ENCODE measurements at regions not wholly inside any gene's neighbourhood (a gene's known extent, or its start where the extent isn't known, plus 50 kb on each side); places are given as distances from the start of the nearest gene placed in this dataset.

DNA sequence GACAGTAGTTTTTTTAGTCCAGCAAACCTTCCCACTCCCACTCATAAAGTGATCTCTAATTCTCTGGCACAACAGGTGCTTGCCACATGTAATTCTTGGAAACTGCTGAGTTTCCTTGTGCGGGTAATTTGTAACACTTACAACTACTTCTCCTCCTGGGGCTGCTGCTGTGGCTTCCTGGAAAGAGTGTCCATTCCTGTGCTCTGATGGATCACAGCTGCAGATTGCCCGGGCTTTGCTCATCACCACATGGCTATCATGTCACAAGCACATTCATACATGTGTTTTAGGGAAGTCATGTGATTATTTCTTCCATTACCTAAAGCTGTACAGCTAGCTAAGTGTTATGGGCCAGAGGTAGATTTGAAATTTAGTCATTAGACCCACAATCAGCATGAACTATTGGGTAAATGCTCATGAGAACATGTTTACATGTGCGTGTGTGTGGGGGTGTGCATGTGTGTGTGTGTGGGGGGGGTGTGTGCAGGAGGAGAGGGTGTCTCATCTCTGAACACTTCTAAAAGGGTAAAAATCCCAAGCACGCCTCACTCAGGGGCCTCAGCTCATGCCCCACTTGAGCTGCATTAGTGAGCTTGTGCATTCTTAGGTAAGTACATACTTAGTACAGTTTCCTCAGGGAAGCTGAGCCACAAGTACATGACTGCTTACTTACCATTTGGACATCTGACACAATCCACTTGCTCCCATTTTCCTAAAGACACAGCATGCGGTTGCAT lies 118.1 kb upstream of the CCDC112 start:
- no peaks in the 10 kb centered on the region for H3K9me3 ChIP-seq (ENCODE audit: control insufficient read depth in 1 of 2, low read length in 2 of 2)
- no peaks in the 10 kb centered on the region for H3K36me3 ChIP-seq (ENCODE audit: control insufficient read depth in 1 of 2, insufficient read depth in 2 of 2, low read length in 2 of 2)
- H3K4me3 ChIP-seq (ENCODE audit: low read depth in 1 of 2, low read length in 2 of 2) = peak overlapping the region in 1 of 2 donors; percentile 50
- peak overlapping the region; percentile 61 for H3K27ac ChIP-seq (ENCODE audit: low read depth, low read length)
- H3K9ac ChIP-seq (ENCODE audit: low read depth in 1 of 2, low read length in 2 of 2) = peak overlapping the region; percentile 20 to 30
- H3K27me3 ChIP-seq (ENCODE audit: control insufficient read depth in 1 of 2, insufficient read depth in 2 of 2, low read length in 2 of 2) = no peaks in the 10 kb centered on the region
- H3K4me1 ChIP-seq (ENCODE audit: control insufficient read depth in 1 of 2, insufficient read depth in 2 of 2, low read length in 2 of 2) = peaks cover 25 to 56% of the 10 kb centered on the region in 2 donors

DNA sequence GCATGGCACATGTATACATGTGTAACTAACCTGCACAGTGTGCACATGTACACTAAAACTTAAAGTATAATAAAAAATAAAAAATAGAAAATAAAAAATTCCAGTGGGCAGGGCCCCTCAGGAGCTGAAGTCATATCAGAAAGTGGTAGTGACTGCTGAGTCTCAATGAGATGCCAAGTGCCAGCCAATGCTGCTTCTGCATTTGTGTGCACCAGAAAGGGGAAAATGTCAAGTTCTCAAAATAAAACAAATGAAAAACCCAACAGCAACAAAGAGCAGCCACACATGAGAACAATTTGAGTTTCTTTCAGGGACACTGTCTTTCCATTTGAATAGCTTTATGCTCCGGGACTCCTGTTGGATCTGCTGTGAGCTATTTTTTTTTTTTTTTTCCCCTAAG lies 117.2 kb upstream of the CCDC112 start:
- Histone ChIP-seq H3K27me3 (ENCODE audit: control insufficient read depth in 1 of 2, insufficient read depth in 2 of 2, low read length in 2 of 2) (no peaks in the 10 kb centered on the region), H3K4me3 (ENCODE audit: low read depth in 1 of 2, low read length in 2 of 2) (no peak overlapping the region), H3K9ac (ENCODE audit: low read depth in 1 of 2, low read length in 2 of 2) (peak overlapping the region in 1 of 2 donors; percentile 20), H3K9me3 (ENCODE audit: control insufficient read depth in 1 of 2, low read length in 2 of 2) (no peaks in the 10 kb centered on the region), H3K4me1 (ENCODE audit: control insufficient read depth in 1 of 2, insufficient read depth in 2 of 2, low read length in 2 of 2) (peaks cover 25 to 47% of the 10 kb centered on the region in 2 donors), H3K36me3 (ENCODE audit: control insufficient read depth in 1 of 2, insufficient read depth in 2 of 2, low read length in 2 of 2) (no peaks in the 10 kb centered on the region), H3K27ac (ENCODE audit: low read depth, low read length) (no peak overlapping the region)

DNA sequence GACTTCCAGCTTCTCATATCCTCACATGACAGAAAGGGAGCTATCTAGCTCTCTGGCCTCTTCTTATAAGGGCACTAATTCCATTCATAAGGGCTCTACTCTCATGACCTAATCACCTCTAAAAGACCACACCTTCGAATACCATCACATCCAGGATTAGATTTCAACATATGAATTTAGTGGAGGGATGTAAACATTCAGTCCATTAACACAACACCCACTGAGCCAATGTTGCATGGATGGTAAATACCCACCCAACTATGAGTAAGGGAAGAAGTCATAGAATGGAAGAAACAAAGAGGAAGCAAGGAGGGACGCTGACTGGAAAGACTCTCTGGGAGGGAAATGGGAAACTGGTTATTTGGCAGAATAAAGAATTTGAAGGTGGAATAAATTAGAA lies 112.6 kb upstream of the CCDC112 start:
- Histone ChIP-seq H3K4me3 (ENCODE audit: low read depth in 1 of 2, low read length in 2 of 2) (no peak overlapping the region), H3K27me3 (ENCODE audit: control insufficient read depth in 1 of 2, insufficient read depth in 2 of 2, low read length in 2 of 2) (no peaks in the 10 kb centered on the region), H3K27ac (ENCODE audit: low read depth, low read length) (no peak overlapping the region), H3K4me1 (ENCODE audit: control insufficient read depth in 1 of 2, insufficient read depth in 2 of 2, low read length in 2 of 2) (peaks cover 4 to 5% of the 10 kb centered on the region in 2 donors), H3K9ac (ENCODE audit: low read depth in 1 of 2, low read length in 2 of 2) (no peak overlapping the region), H3K9me3 (ENCODE audit: control insufficient read depth in 1 of 2, low read length in 2 of 2) (no peaks in the 10 kb centered on the region), H3K36me3 (ENCODE audit: control insufficient read depth in 1 of 2, insufficient read depth in 2 of 2, low read length in 2 of 2) (no peaks in the 10 kb centered on the region)

DNA sequence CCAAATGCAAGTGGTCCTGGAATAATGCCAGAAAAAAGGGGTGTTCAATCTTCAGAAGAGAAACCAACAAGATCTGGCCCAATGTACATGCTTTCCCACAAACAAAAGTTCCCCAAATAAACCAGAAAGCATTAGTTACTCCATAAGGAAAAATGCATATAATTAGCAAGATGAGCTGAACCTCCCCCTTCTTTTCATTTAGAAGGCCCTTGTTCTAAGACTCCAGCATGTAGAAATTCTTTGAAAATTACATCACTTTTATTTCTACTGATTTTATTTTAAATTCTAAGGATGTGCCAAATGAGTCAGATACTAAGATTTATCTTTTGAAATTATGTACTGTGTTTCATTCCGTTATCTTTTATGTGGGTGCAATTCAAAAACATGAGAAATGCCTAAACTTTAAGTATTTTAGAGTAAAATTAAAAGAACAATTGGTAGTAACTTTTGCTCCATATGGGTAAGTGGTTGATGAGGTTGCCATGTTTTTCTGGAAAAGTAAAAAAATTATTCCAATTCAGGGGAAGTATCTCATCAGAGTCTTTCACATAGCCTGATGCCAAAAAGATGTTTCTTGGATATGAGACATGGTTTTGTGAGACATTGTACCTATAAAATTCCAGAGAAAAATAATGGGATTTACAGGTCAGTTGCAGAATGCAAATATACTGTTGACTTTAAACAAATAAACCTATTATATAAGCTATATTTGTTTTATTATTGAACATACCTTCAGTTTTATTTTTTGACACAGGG lies 106.5 kb upstream of the CCDC112 start:
- Histone ChIP-seq H3K27ac (ENCODE audit: low read depth, low read length) (no peak overlapping the region), H3K36me3 (ENCODE audit: control insufficient read depth in 1 of 2, insufficient read depth in 2 of 2, low read length in 2 of 2) (no peaks in the 10 kb centered on the region), H3K4me3 (ENCODE audit: low read depth in 1 of 2, low read length in 2 of 2) (no peak overlapping the region), H3K27me3 (ENCODE audit: control insufficient read depth in 1 of 2, insufficient read depth in 2 of 2, low read length in 2 of 2) (no peaks in the 10 kb centered on the region), H3K9ac (ENCODE audit: low read depth in 1 of 2, low read length in 2 of 2) (no peak overlapping the region), H3K4me1 (ENCODE audit: control insufficient read depth in 1 of 2, insufficient read depth in 2 of 2, low read length in 2 of 2) (no peaks in the 10 kb centered on the region), H3K9me3 (ENCODE audit: control insufficient read depth in 1 of 2, low read length in 2 of 2) (no peaks in the 10 kb centered on the region)

DNA sequence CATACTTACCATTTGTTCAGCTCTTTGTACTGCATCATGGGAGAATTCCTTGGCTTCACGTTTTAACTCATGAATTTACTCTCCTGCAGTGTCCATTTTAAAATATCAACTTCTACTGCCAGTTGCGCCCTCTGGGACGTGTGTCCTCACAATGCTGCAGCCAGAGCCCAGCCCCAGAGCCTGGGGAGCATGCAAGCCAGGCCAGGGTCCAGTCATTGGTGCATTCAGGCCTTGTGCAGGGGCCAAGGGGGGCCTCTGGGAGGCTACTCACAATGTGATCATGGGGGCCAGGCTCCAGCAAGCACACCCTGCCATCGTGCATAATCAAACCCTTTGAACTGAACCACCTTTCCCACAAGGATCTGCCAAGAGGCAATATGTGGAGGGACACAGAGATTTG lies 105.6 kb upstream of the CCDC112 start:
- no peaks in the 10 kb centered on the region for H3K27me3 ChIP-seq (ENCODE audit: control insufficient read depth in 1 of 2, insufficient read depth in 2 of 2, low read length in 2 of 2)
- H3K9ac ChIP-seq (ENCODE audit: low read depth in 1 of 2, low read length in 2 of 2) = no peak overlapping the region
- H3K4me3 ChIP-seq (ENCODE audit: low read depth in 1 of 2, low read length in 2 of 2) = no peak overlapping the region
- no peaks in the 10 kb centered on the region for H3K4me1 ChIP-seq (ENCODE audit: control insufficient read depth in 1 of 2, insufficient read depth in 2 of 2, low read length in 2 of 2)
- H3K9me3 ChIP-seq (ENCODE audit: control insufficient read depth in 1 of 2, low read length in 2 of 2) = no peaks in the 10 kb centered on the region
- H3K27ac ChIP-seq (ENCODE audit: low read depth, low read length) = no peak overlapping the region
- no peaks in the 10 kb centered on the region for H3K36me3 ChIP-seq (ENCODE audit: control insufficient read depth in 1 of 2, insufficient read depth in 2 of 2, low read length in 2 of 2)

DNA sequence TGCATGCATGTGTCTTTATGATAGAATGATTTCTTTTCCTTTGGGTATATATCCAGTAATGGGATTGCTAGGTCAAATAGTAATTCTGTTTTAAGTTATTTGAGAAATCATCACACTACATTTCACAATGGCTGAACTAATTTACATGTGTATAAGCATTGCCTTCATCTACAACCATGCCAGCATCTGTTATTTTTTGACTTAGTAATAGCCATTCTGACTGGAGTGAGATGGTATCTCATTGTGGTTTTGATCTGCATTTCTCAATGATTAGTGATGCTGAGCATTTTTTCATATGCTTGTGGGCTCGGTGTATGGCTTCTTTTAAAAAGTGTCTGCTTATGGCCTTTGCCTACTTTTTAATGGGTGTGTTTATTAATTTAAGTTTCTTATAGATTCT lies 102.3 kb upstream of the CCDC112 start:
- no peak overlapping the region for H3K9ac ChIP-seq (ENCODE audit: low read depth in 1 of 2, low read length in 2 of 2)
- H3K9me3 ChIP-seq (ENCODE audit: control insufficient read depth in 1 of 2, low read length in 2 of 2) = no peaks in the 10 kb centered on the region
- H3K36me3 ChIP-seq (ENCODE audit: control insufficient read depth in 1 of 2, insufficient read depth in 2 of 2, low read length in 2 of 2) = no peaks in the 10 kb centered on the region
- H3K4me3 ChIP-seq (ENCODE audit: low read depth in 1 of 2, low read length in 2 of 2) = no peak overlapping the region
- H3K4me1 ChIP-seq (ENCODE audit: control insufficient read depth in 1 of 2, insufficient read depth in 2 of 2, low read length in 2 of 2) = peaks cover 0 to 11% of the 10 kb centered on the region in 2 donors
- H3K27me3 ChIP-seq (ENCODE audit: control insufficient read depth in 1 of 2, insufficient read depth in 2 of 2, low read length in 2 of 2) = no peaks in the 10 kb centered on the region
- no peak overlapping the region for H3K27ac ChIP-seq (ENCODE audit: low read depth, low read length)

DNA sequence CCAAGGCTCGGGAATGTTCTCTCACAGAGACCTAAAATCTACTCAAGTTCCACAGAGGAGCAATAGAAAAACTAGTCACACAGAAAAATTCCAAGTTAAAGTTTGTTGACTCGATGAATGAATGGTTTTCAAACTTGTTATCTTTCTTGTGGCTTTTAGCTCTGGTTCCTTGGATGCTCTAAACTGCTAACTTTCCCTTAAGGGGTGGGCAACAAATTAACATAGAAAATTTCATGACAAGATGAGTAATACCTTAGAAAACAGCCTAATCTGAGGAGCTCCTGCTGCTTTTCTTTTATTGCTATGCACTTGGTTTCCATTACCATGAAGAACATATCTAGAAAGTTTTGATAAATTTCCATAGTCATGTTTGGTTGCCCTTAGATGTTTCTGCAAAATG lies 100.2 kb upstream of the CCDC112 start:
- Histone ChIP-seq H3K9me3 (ENCODE audit: control insufficient read depth in 1 of 2, low read length in 2 of 2) (no peaks in the 10 kb centered on the region), H3K36me3 (ENCODE audit: control insufficient read depth in 1 of 2, insufficient read depth in 2 of 2, low read length in 2 of 2) (no peaks in the 10 kb centered on the region), H3K4me1 (ENCODE audit: control insufficient read depth in 1 of 2, insufficient read depth in 2 of 2, low read length in 2 of 2) (peaks cover 0 to 11% of the 10 kb centered on the region in 2 donors), H3K27me3 (ENCODE audit: control insufficient read depth in 1 of 2, insufficient read depth in 2 of 2, low read length in 2 of 2) (no peaks in the 10 kb centered on the region), H3K27ac (ENCODE audit: low read depth, low read length) (no peak overlapping the region), H3K9ac (ENCODE audit: low read depth in 1 of 2, low read length in 2 of 2) (no peak overlapping the region), H3K4me3 (ENCODE audit: low read depth in 1 of 2, low read length in 2 of 2) (no peak overlapping the region)

DNA sequence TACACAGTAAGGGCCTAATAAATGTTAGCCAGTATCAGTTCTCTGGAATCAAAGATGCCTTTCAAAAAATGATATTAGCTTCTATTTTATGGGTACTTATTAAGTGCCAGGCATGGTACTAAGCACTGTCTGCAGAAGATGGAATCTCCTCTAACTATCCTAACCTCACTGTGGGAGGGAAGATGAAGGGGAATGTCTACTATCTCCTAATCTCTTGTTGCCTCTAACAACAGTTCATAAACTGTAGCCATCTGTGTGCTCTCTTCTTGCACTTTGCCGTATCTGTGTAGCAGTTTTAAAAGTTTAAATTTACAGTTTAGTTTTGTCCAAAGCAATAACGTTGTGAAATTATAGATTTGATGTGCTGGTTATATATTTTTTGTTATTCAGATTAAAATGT lies 99.6 kb upstream of the CCDC112 start:
- Histone ChIP-seq H3K36me3 (ENCODE audit: control insufficient read depth in 1 of 2, insufficient read depth in 2 of 2, low read length in 2 of 2) (no peaks in the 10 kb centered on the region), H3K9ac (ENCODE audit: low read depth in 1 of 2, low read length in 2 of 2) (no peak overlapping the region), H3K27me3 (ENCODE audit: control insufficient read depth in 1 of 2, insufficient read depth in 2 of 2, low read length in 2 of 2) (no peaks in the 10 kb centered on the region)

DNA sequence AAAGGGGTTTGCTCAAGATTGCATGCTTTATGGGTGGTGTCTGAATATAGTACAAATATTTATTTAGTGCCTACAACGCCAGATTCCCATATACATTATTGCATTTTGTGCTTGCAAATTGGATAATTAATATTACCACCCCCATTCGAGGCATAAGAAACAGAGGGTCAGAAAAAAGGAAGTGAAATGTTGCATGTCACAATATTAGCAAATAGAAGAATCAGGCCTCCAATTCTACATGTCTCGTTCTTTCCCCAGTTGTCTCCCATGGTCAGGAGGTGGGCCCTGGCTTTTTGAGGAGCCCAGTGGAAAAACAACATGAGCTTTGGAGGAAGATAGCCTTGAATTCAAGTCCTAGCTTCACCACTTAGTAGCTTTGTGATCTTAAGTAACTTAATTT lies 98.1 kb upstream of the CCDC112 start:
- Histone ChIP-seq H3K9ac (ENCODE audit: low read depth in 1 of 2, low read length in 2 of 2) (no peak overlapping the region), H3K27ac (ENCODE audit: low read depth, low read length) (no peak overlapping the region), H3K9me3 (ENCODE audit: control insufficient read depth in 1 of 2, low read length in 2 of 2) (no peaks in the 10 kb centered on the region), H3K27me3 (ENCODE audit: control insufficient read depth in 1 of 2, insufficient read depth in 2 of 2, low read length in 2 of 2) (no peaks in the 10 kb centered on the region), H3K36me3 (ENCODE audit: control insufficient read depth in 1 of 2, insufficient read depth in 2 of 2, low read length in 2 of 2) (no peaks in the 10 kb centered on the region), H3K4me1 (ENCODE audit: control insufficient read depth in 1 of 2, insufficient read depth in 2 of 2, low read length in 2 of 2) (peaks cover 0 to 11% of the 10 kb centered on the region in 2 donors), H3K4me3 (ENCODE audit: low read depth in 1 of 2, low read length in 2 of 2) (no peak overlapping the region)

More for the DNA sequence above, 99.6 kb upstream of the CCDC112 start:
- no peaks in the 10 kb centered on the region for H3K9me3 ChIP-seq (ENCODE audit: control insufficient read depth in 1 of 2, low read length in 2 of 2)
- peaks cover 0 to 11% of the 10 kb centered on the region in 2 donors for H3K4me1 ChIP-seq (ENCODE audit: control insufficient read depth in 1 of 2, insufficient read depth in 2 of 2, low read length in 2 of 2)
- no peak overlapping the region for H3K4me3 ChIP-seq (ENCODE audit: low read depth in 1 of 2, low read length in 2 of 2)
- H3K27ac ChIP-seq (ENCODE audit: low read depth, low read length) = no peak overlapping the region

DNA sequence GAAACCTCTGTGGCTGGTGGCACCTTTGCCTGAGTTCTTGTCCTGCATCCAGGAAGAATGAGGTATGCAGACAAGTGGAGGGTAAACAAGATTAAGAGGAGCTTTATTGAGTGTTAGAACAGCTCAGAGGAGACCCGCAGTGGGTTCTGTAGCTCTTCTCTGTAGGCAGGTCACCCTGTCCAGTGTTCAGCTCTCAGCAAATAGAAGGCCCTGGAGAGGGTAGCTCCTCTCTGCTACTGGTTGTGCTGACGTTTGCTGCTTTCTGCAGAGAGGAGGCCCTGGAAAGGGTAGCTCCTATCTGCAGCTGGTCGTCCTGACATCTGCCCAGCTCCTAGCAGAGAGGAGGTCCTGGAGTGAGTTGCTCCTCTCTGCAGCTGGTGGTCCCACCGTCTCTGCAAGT lies 96.8 kb upstream of the CCDC112 start:
- no peaks in the 10 kb centered on the region for H3K9me3 ChIP-seq (ENCODE audit: control insufficient read depth in 1 of 2, low read length in 2 of 2)
- no peak overlapping the region for H3K4me3 ChIP-seq (ENCODE audit: low read depth in 1 of 2, low read length in 2 of 2)
- no peak overlapping the region for H3K27ac ChIP-seq (ENCODE audit: low read depth, low read length)
- H3K27me3 ChIP-seq (ENCODE audit: control insufficient read depth in 1 of 2, insufficient read depth in 2 of 2, low read length in 2 of 2) = no peaks in the 10 kb centered on the region
- no peak overlapping the region for H3K9ac ChIP-seq (ENCODE audit: low read depth in 1 of 2, low read length in 2 of 2)
- H3K4me1 ChIP-seq (ENCODE audit: control insufficient read depth in 1 of 2, insufficient read depth in 2 of 2, low read length in 2 of 2) = peaks cover 0 to 11% of the 10 kb centered on the region in 2 donors
- H3K36me3 ChIP-seq (ENCODE audit: control insufficient read depth in 1 of 2, insufficient read depth in 2 of 2, low read length in 2 of 2) = no peaks in the 10 kb centered on the region
